ENCODE measurements at regions not wholly inside any gene's neighbourhood (a gene's known extent, or its start where the extent isn't known, plus 50 kb on each side); places are given as distances from the start of the nearest gene placed in this dataset.

GRCh38 chr17:63289931-63290330 is 156.2 kb downstream of the CYB561 start:
- TF ChIP-seq POLR2A (IDR thresholded peaks at IDR 0.05), result no peak
- TF ChIP-seq CTCF (IDR thresholded peaks at IDR 0.05), result no peak
- H3K4me3 ChIP-seq (ENCODE audit: low read depth, poor library complexity, severe bottlenecking), result no peak overlapping the region
- intact Hi-C loops (cut with DNase I; ENCODE audit: low total_unique reads), result no loop called here
- no peak for DNase-seq (ENCODE audit: low spot score in 2 of 2)
- 95 to 100% methylated on average over 1 of the region's 1 CpG for WGBS, 2 donors

GRCh38 chr17:63290351-63290750 is 155.8 kb downstream of the CYB561 start:
- WGBS, 2 donors, result 98 to 100% methylated on average over 1 of the region's 1 CpG
- no peak overlapping the region for H3K4me3 ChIP-seq (ENCODE audit: low read depth, poor library complexity, severe bottlenecking)
- no peak for DNase-seq (ENCODE audit: low spot score in 2 of 2)
- intact Hi-C loops (cut with DNase I; ENCODE audit: low total_unique reads), result no loop called here
- TF ChIP-seq POLR2A (IDR thresholded peaks at IDR 0.05) (no peak), CTCF (IDR thresholded peaks at IDR 0.05) (no peak)

GRCh38 chr17:63290784-63291183 is 155.3 kb downstream of the CYB561 start:
- 65 to 74% methylated on average over 2 of the region's 2 CpGs for WGBS, 2 donors
- TF ChIP-seq POLR2A (IDR thresholded peaks at IDR 0.05) (no peak), CTCF (IDR thresholded peaks at IDR 0.05) (no peak)
- H3K4me3 ChIP-seq (ENCODE audit: low read depth, poor library complexity, severe bottlenecking), result no peak overlapping the region
- intact Hi-C loops (cut with DNase I; ENCODE audit: low total_unique reads), result no loop called here
- no peak for DNase-seq (ENCODE audit: low spot score in 2 of 2)

- 88 to 94% methylated on average over 1 of the region's 1 CpG for WGBS, 2 donors
- H3K4me3 ChIP-seq (ENCODE audit: low read depth, poor library complexity, severe bottlenecking), result no peak overlapping the region
- TF ChIP-seq POLR2A (IDR thresholded peaks at IDR 0.05), result no peak
- no peak for TF ChIP-seq CTCF (IDR thresholded peaks at IDR 0.05)
- intact Hi-C loops (cut with DNase I; ENCODE audit: low total_unique reads), result no loop called here
- DNase-seq (ENCODE audit: low spot score in 2 of 2), result no peak
These were observed 154.8 kb downstream of the CYB561 start for GRCh38 chr17:63291258-63291657.

GRCh38 chr17:63292421-63292820 is 153.7 kb downstream of the CYB561 start:
- DNase-seq (ENCODE audit: low spot score in 2 of 2), result no peak
- intact Hi-C loops (cut with DNase I; ENCODE audit: low total_unique reads), result no loop called here
- H3K4me3 ChIP-seq (ENCODE audit: low read depth, poor library complexity, severe bottlenecking), result no peak overlapping the region
- no peak for TF ChIP-seq POLR2A (IDR thresholded peaks at IDR 0.05)
- TF ChIP-seq CTCF (IDR thresholded peaks at IDR 0.05), result no peak

- DNase-seq (ENCODE audit: low spot score in 2 of 2), result no peak
These were observed 152.6 kb downstream of the CYB561 start for GRCh38 chr17:63293323-63294075.

More at GRCh38 chr17:63293323-63294075, 152.6 kb downstream of the CYB561 start:
- no peak for TF ChIP-seq POLR2A (IDR thresholded peaks at IDR 0.05)
- no peak for TF ChIP-seq CTCF (IDR thresholded peaks at IDR 0.05)
- H3K4me3 ChIP-seq (ENCODE audit: low read depth, poor library complexity, severe bottlenecking), result no peak overlapping the region
- WGBS, 2 donors, result 59 to 61% methylated on average over 4 of the region's 4 CpGs
- intact Hi-C loops (cut with DNase I; ENCODE audit: low total_unique reads), result no loop called here
